WTC11 (cell line): ENCODE measurements at regions not wholly inside any gene's neighbourhood (a gene's known extent, or its start where the extent isn't known, plus 50 kb on each side); places are given as distances from the start of the nearest gene placed in this dataset.

Experiments
- CREB1 ChIP-seq: sonication (generic); formaldehyde crosslinking; IDR thresholded peaks from 2 replicates; pipeline ENCODE4 v1.8.0; 2023; ENCODE audit warnings: mild to moderate bottlenecking, missing genetic modification reagents
- ETV6 ChIP-seq: sonication (generic); formaldehyde crosslinking; IDR thresholded peaks from 2 replicates; pipeline ENCODE4 v1.8.1; 2022; ENCODE audit warnings: mild to moderate bottlenecking, missing genetic modification reagents
- FOXP1 ChIP-seq: sonication (generic); formaldehyde crosslinking; IDR thresholded peaks from 2 replicates; pipeline ENCODE4 v1.8.0; 2022; ENCODE audit warnings: missing genetic modification reagents, mild to moderate bottlenecking, moderate library complexity, borderline replicate concordance
- GABPB1 ChIP-seq: sonication (generic); formaldehyde crosslinking; IDR thresholded peaks from 2 replicates; pipeline ENCODE4 v1.8.1; 2023; ENCODE audit warnings: mild to moderate bottlenecking, missing genetic modification reagents
- NR1H2 ChIP-seq: sonication (generic); formaldehyde crosslinking; IDR thresholded peaks from 2 replicates; pipeline ENCODE4 v1.9.0; 2021; ENCODE audit warnings: mild to moderate bottlenecking, moderate library complexity, missing genetic modification reagents
- ZNF121 ChIP-seq: sonication (generic); formaldehyde crosslinking; IDR thresholded peaks from 2 replicates; pipeline ENCODE4 v1.8.0; 2023; ENCODE audit warnings: missing genetic modification reagents
- ZNF138 ChIP-seq: sonication (generic); formaldehyde crosslinking; conservative IDR thresholded peaks from 2 replicates; pipeline ENCODE4 v1.8.1; 2022; ENCODE audit warnings: mild to moderate bottlenecking, moderate library complexity, missing genetic modification reagents
- ZNF232 ChIP-seq: sonication (generic); formaldehyde crosslinking; IDR thresholded peaks from 2 replicates; pipeline ENCODE4 v1.8.0; 2022; ENCODE audit warnings: mild to moderate bottlenecking, missing genetic modification reagents
- TF ChIP-seq, protein P1 (sequence below): fragments of 200-600 bp; IDR thresholded peaks from 2 replicates; pipeline ENCODE4 v1.8.0; 2022; ENCODE audit warnings: antibody characterized with exemption
- TF ChIP-seq, protein P2 (sequence below): sonication (generic); formaldehyde crosslinking; IDR thresholded peaks from 2 replicates; pipeline ENCODE4 v1.8.1; 2022; ENCODE audit warnings: low read depth, missing genetic modification reagents, borderline replicate concordance
- TF ChIP-seq, protein P3 (sequence below): sonication (generic); formaldehyde crosslinking; conservative IDR thresholded peaks from 2 replicates; pipeline ENCODE4 v1.8.1; 2023; ENCODE audit warnings: mild to moderate bottlenecking, low read depth, missing genetic modification reagents, moderate library complexity
- TF ChIP-seq, protein P4 (sequence below): sonication (generic); formaldehyde crosslinking; conservative IDR thresholded peaks from 2 replicates; pipeline ENCODE4 v1.8.1; 2022; ENCODE audit warnings: mild to moderate bottlenecking, missing genetic modification reagents
- TF ChIP-seq, protein P5 (sequence below): fragments of 250-450 bp; sonication (Bioruptor Pico); conservative IDR thresholded peaks from 2 replicates; pipeline ENCODE4 v1.9.0; 2021; ENCODE audit warnings: mild to moderate bottlenecking

DNA sequence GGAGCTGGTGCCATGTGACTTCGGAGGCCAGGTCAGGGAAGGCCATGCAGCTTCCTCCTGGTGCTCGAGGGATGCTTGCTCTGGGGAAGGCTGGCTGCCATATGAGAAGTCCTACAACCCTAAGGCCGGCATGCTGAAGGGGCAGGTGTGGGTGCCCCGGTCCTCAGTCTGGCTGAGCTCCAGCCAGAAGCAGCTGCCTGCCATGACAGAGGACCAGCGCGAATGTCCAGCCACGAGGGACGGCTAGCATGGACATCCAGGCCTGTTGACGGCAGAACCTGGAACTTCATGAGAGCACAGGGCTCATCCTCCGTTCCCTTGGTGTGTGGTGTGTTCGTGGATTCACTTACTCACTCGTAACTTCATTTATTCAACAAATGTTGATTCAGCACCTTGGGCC lies 140.6 kb downstream of the IRF8 start:
- TF ChIP-seq, protein P1, sequence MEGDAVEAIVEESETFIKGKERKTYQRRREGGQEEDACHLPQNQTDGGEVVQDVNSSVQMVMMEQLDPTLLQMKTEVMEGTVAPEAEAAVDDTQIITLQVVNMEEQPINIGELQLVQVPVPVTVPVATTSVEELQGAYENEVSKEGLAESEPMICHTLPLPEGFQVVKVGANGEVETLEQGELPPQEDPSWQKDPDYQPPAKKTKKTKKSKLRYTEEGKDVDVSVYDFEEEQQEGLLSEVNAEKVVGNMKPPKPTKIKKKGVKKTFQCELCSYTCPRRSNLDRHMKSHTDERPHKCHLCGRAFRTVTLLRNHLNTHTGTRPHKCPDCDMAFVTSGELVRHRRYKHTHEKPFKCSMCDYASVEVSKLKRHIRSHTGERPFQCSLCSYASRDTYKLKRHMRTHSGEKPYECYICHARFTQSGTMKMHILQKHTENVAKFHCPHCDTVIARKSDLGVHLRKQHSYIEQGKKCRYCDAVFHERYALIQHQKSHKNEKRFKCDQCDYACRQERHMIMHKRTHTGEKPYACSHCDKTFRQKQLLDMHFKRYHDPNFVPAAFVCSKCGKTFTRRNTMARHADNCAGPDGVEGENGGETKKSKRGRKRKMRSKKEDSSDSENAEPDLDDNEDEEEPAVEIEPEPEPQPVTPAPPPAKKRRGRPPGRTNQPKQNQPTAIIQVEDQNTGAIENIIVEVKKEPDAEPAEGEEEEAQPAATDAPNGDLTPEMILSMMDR, result no peak
- no peak for TF ChIP-seq ZNF138
- no peak for TF ChIP-seq ETV6 (CRISPR knock-in tag)
- no peak for TF ChIP-seq ZNF232 (CRISPR knock-in tag)
- no peak for TF ChIP-seq ZNF121
- TF ChIP-seq, protein P2, sequence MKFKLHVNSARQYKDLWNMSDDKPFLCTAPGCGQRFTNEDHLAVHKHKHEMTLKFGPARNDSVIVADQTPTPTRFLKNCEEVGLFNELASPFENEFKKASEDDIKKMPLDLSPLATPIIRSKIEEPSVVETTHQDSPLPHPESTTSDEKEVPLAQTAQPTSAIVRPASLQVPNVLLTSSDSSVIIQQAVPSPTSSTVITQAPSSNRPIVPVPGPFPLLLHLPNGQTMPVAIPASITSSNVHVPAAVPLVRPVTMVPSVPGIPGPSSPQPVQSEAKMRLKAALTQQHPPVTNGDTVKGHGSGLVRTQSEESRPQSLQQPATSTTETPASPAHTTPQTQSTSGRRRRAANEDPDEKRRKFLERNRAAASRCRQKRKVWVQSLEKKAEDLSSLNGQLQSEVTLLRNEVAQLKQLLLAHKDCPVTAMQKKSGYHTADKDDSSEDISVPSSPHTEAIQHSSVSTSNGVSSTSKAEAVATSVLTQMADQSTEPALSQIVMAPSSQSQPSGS, result no peak
- TF ChIP-seq NR1H2 (CRISPR knock-in tag), result no peak
- TF ChIP-seq, protein P3, sequence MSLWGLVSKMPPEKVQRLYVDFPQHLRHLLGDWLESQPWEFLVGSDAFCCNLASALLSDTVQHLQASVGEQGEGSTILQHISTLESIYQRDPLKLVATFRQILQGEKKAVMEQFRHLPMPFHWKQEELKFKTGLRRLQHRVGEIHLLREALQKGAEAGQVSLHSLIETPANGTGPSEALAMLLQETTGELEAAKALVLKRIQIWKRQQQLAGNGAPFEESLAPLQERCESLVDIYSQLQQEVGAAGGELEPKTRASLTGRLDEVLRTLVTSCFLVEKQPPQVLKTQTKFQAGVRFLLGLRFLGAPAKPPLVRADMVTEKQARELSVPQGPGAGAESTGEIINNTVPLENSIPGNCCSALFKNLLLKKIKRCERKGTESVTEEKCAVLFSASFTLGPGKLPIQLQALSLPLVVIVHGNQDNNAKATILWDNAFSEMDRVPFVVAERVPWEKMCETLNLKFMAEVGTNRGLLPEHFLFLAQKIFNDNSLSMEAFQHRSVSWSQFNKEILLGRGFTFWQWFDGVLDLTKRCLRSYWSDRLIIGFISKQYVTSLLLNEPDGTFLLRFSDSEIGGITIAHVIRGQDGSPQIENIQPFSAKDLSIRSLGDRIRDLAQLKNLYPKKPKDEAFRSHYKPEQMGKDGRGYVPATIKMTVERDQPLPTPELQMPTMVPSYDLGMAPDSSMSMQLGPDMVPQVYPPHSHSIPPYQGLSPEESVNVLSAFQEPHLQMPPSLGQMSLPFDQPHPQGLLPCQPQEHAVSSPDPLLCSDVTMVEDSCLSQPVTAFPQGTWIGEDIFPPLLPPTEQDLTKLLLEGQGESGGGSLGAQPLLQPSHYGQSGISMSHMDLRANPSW, result no peak
- TF ChIP-seq FOXP1, result no peak
- TF ChIP-seq, protein P4, sequence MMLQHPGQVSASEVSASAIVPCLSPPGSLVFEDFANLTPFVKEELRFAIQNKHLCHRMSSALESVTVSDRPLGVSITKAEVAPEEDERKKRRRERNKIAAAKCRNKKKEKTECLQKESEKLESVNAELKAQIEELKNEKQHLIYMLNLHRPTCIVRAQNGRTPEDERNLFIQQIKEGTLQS (CRISPR knock-in tag), result no peak
- no peak for TF ChIP-seq CREB1 (CRISPR knock-in tag)
- TF ChIP-seq, protein P5, sequence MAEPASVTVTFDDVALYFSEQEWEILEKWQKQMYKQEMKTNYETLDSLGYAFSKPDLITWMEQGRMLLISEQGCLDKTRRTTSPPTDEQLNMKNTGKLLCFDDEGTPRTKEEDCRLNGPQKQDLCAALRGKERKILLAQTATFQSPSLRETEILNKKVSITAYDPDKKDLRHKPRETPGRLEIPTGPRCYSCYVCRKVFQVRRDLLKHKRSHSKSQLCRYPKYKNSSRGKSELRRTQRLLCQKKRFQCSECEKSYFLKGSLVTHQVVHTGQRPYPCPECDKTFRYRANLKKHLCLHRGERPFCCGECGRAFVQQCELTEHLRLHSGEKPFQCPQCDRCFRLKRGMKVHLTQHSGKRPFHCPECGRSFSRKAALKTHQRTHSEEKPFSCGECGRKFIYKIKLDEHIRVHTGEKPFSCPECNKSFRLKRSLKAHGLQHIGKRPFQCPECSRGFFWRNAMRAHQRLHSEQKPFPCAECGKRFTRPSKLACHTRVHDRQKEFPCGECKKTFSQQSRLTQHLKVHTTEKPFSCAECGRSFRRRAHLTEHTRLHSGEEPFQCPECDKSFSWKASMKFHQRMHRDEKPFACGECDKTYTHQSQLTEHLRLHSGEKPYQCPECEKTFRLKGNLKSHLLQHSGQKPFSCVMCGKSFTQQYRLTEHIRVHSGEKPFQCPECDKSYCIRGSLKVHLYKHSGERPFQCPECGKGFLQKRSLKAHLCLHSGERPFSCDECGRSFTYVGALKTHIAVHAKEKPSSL (CRISPR knock-in tag), result no peak
- TF ChIP-seq GABPB1 (CRISPR knock-in tag), result no peak
